Neural cell (in vitro differentiated cells): ENCODE measurements at regions not wholly inside any gene's neighbourhood (a gene's known extent, or its start where the extent isn't known, plus 50 kb on each side); places are given as distances from the start of the nearest gene placed in this dataset.

Experiments used
- H2AFZ ChIP-seq: fragments of 200-600, 300-800 bp; sonication (generic), shearing (Covaris generic); 2 replicates; pipeline ENCODE4 v1.6.0; 2014; ENCODE audit warnings: low read depth, mild to moderate bottlenecking, antibody characterized with exemption, low read length, moderate library complexity
- H3F3A ChIP-seq: fragments of 200-600 bp; shearing (Covaris generic); 2 replicates; pipeline ENCODE4 v1.6.1; 2016; ENCODE audit warnings: mild to moderate bottlenecking, moderate library complexity, mixed read lengths, antibody characterized with exemption, low read length; ENCODE audit not compliant: insufficient read depth, poor library complexity, severe bottlenecking
- H3K27ac ChIP-seq: fragments of 200-600, 300-800 bp; sonication (generic), shearing (Covaris generic); 2 replicates; pipeline ENCODE4 v1.5.1; 2014; ENCODE audit warnings: mild to moderate bottlenecking, low read length, moderate library complexity
- H3K27me3 ChIP-seq: fragments of 300-800, 200-600 bp; sonication (generic), shearing (Covaris generic); 2 replicates; pipeline ENCODE4 v1.6.0; 2014; ENCODE audit warnings: mild to moderate bottlenecking, low read depth, low read length, moderate library complexity; ENCODE audit not compliant: insufficient read depth
- H3K36me3 ChIP-seq: fragments of 300-800, 200-600 bp; sonication (generic), shearing (Covaris generic); 2 replicates; pipeline ENCODE4 v1.5.1; 2014; ENCODE audit warnings: mild to moderate bottlenecking, antibody characterized with exemption, low read length, moderate library complexity; ENCODE audit not compliant: insufficient read depth
- H3K4me2 ChIP-seq: fragments of 300-800, 200-600 bp; sonication (generic), shearing (Covaris generic); 2 replicates; pipeline ENCODE4 v1.6.0; 2014; ENCODE audit warnings: mild to moderate bottlenecking, low read length
- H3K4me3 ChIP-seq: fragments of 300-800, 200-600 bp; sonication (generic), shearing (Covaris generic); 2 replicates; pipeline ENCODE4 v1.5.1; 2014; ENCODE audit warnings: mild to moderate bottlenecking, low read length, moderate library complexity
- H3K79me2 ChIP-seq: fragments of 200-600 bp; shearing (Covaris generic); replicated peaks from 2 replicates; pipeline ENCODE4 v1.6.0; 2014; ENCODE audit warnings: mild to moderate bottlenecking, low read length, moderate library complexity; ENCODE audit not compliant: insufficient read depth
- H3K9ac ChIP-seq: fragments of 300-800, 200-600 bp; sonication (generic), shearing (Covaris generic); 2 replicates; pipeline ENCODE4 v1.6.1; 2016; ENCODE audit warnings: mild to moderate bottlenecking, low read length, mixed read lengths
- H3K9me2 ChIP-seq: fragments of 200-600 bp; shearing (Covaris generic); 2 replicates; pipeline ENCODE4 v1.6.1; 2016; ENCODE audit warnings: mild to moderate bottlenecking, low read length, mixed read lengths; ENCODE audit not compliant: insufficient read depth
- H3K9me3 ChIP-seq: fragments of 200-600, 300-800 bp; sonication (generic), shearing (Covaris generic); 2 replicates; pipeline ENCODE4 v1.6.1; 2016; ENCODE audit warnings: mild to moderate bottlenecking, mixed run types, low read length, moderate library complexity, mixed read lengths
- H4K20me1 ChIP-seq: fragments of 200-600 bp; shearing (Covaris generic); 2 replicates; pipeline ENCODE4 v1.6.1; 2016; ENCODE audit warnings: mild to moderate bottlenecking, mixed run types; ENCODE audit not compliant: insufficient read depth
- EP300 ChIP-seq: fragments of 450-650 bp; conservative IDR thresholded peaks from 2 replicates; pipeline ENCODE4 v1.6.1; 2014; ENCODE audit warnings: antibody characterized with exemption, mild to moderate bottlenecking, moderate library complexity; ENCODE audit not compliant: poor library complexity, severe bottlenecking
- EZH2 ChIP-seq: fragments of 200-600, 300-800 bp; shearing (Covaris generic), sonication (generic); IDR thresholded peaks from 2 replicates; pipeline ENCODE4 v1.6.1; 2014; ENCODE audit warnings: antibody characterized with exemption, low read length, borderline replicate concordance, mild to moderate bottlenecking; ENCODE audit not compliant: insufficient read depth, poor library complexity, severe bottlenecking
- MXI1 ChIP-seq: fragments of 450-650 bp; conservative IDR thresholded peaks from 2 replicates; pipeline ENCODE4 v1.6.1; 2014; ENCODE audit warnings: antibody characterized with exemption, mild to moderate bottlenecking; ENCODE audit not compliant: poor library complexity, severe bottlenecking
- POLR2AphosphoS5 ChIP-seq: IDR thresholded peaks from 2 replicates; pipeline ENCODE4 v1.6.1; 2012
- RAD21 ChIP-seq: fragments of 450-650 bp; conservative IDR thresholded peaks from 2 replicates; pipeline ENCODE4 v1.6.1; 2014; ENCODE audit warnings: antibody characterized with exemption, mild to moderate bottlenecking, moderate library complexity
- SMC3 ChIP-seq: fragments of 450-650 bp; conservative IDR thresholded peaks from 2 replicates; pipeline ENCODE4 v1.6.1; 2014; ENCODE audit warnings: antibody characterized with exemption, mild to moderate bottlenecking, moderate library complexity; ENCODE audit not compliant: poor library complexity
- TAF1 ChIP-seq: IDR thresholded peaks from 2 replicates; pipeline ENCODE4 v1.6.1; 2012; ENCODE audit warnings: low read depth
- TF ChIP-seq, protein P1 (sequence below): fragments of 450-650 bp; IDR thresholded peaks from 2 replicates; pipeline ENCODE4 v1.5.1; 2014; ENCODE audit warnings: antibody characterized with exemption, mild to moderate bottlenecking, moderate library complexity; ENCODE audit not compliant: poor library complexity, severe bottlenecking
- TF ChIP-seq, protein P2 (sequence below): IDR thresholded peaks from 2 replicates; pipeline ENCODE4 v1.6.1; 2012; ENCODE audit warnings: borderline replicate concordance

GRCh38 chr1:157252473-157252872 is 114.3 kb upstream of the ETV3 start:
- Histone ChIP-seq H3K79me2 (no peaks in the 10 kb centered on the region), H3K4me3 (no peak overlapping the region), H3F3A (no peaks in the 10 kb centered on the region), H3K9me2 (no peaks in the 10 kb centered on the region), H3K4me2 (no peak overlapping the region), H3K27me3 (no peaks in the 10 kb centered on the region), H3K9me3 (no peaks in the 10 kb centered on the region), H3K27ac (no peak overlapping the region), H3K9ac (no peak overlapping the region), H2AFZ (no peak overlapping the region), H3K36me3 (no peaks in the 10 kb centered on the region), H4K20me1 (no peaks in the 10 kb centered on the region)
- TF ChIP-seq EP300: no peak
- TF ChIP-seq, protein P1, sequence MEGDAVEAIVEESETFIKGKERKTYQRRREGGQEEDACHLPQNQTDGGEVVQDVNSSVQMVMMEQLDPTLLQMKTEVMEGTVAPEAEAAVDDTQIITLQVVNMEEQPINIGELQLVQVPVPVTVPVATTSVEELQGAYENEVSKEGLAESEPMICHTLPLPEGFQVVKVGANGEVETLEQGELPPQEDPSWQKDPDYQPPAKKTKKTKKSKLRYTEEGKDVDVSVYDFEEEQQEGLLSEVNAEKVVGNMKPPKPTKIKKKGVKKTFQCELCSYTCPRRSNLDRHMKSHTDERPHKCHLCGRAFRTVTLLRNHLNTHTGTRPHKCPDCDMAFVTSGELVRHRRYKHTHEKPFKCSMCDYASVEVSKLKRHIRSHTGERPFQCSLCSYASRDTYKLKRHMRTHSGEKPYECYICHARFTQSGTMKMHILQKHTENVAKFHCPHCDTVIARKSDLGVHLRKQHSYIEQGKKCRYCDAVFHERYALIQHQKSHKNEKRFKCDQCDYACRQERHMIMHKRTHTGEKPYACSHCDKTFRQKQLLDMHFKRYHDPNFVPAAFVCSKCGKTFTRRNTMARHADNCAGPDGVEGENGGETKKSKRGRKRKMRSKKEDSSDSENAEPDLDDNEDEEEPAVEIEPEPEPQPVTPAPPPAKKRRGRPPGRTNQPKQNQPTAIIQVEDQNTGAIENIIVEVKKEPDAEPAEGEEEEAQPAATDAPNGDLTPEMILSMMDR: no peak

DNA sequence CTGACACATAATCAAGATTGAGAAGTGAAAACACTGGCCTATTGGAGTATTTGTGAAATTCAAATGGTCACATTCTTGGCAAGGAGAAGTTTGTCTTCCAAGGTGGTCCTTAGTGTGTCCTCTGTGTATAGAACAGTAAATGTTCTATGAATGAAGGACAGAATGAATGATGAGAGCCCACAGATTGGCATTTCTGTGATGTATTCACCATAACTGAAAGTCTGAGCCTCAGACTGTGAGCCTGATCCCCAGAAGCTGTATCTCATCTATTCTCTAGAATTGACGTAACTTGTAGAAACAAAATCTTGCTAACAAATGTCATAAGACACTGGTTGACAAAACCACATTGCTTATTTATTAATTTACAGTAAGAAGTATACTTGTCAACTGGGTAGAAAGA is 111.5 kb upstream of the ETV3 start:
- no peaks in the 10 kb centered on the region for H3K27me3 ChIP-seq
- no peaks in the 10 kb centered on the region for H3K79me2 ChIP-seq
- H3K36me3 ChIP-seq: no peaks in the 10 kb centered on the region
- H3F3A ChIP-seq: no peaks in the 10 kb centered on the region
- no peaks in the 10 kb centered on the region for H3K9me2 ChIP-seq
- H3K4me3 ChIP-seq: no peak overlapping the region
- no peak overlapping the region for H3K27ac ChIP-seq
- H4K20me1 ChIP-seq: no peaks in the 10 kb centered on the region
- H3K4me2 ChIP-seq: no peak overlapping the region
- no peaks in the 10 kb centered on the region for H3K9me3 ChIP-seq
- no peak overlapping the region for H2AFZ ChIP-seq
- TF ChIP-seq EZH2 (no peak), POLR2AphosphoS5 (no peak), RAD21 (no peak), TAF1 (no peak), EP300 (no peak), MXI1 (no peak), SMC3 (no peak)
- TF ChIP-seq, protein P1: no peak
- TF ChIP-seq, protein P2, sequence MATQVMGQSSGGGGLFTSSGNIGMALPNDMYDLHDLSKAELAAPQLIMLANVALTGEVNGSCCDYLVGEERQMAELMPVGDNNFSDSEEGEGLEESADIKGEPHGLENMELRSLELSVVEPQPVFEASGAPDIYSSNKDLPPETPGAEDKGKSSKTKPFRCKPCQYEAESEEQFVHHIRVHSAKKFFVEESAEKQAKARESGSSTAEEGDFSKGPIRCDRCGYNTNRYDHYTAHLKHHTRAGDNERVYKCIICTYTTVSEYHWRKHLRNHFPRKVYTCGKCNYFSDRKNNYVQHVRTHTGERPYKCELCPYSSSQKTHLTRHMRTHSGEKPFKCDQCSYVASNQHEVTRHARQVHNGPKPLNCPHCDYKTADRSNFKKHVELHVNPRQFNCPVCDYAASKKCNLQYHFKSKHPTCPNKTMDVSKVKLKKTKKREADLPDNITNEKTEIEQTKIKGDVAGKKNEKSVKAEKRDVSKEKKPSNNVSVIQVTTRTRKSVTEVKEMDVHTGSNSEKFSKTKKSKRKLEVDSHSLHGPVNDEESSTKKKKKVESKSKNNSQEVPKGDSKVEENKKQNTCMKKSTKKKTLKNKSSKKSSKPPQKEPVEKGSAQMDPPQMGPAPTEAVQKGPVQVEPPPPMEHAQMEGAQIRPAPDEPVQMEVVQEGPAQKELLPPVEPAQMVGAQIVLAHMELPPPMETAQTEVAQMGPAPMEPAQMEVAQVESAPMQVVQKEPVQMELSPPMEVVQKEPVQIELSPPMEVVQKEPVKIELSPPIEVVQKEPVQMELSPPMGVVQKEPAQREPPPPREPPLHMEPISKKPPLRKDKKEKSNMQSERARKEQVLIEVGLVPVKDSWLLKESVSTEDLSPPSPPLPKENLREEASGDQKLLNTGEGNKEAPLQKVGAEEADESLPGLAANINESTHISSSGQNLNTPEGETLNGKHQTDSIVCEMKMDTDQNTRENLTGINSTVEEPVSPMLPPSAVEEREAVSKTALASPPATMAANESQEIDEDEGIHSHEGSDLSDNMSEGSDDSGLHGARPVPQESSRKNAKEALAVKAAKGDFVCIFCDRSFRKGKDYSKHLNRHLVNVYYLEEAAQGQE: no peak
- H3K9ac ChIP-seq: no peak overlapping the region
